ENCODE measurements at regions not wholly inside any gene's neighbourhood (a gene's known extent, or its start where the extent isn't known, plus 50 kb on each side); places are given as distances from the start of the nearest gene placed in this dataset.

DNA sequence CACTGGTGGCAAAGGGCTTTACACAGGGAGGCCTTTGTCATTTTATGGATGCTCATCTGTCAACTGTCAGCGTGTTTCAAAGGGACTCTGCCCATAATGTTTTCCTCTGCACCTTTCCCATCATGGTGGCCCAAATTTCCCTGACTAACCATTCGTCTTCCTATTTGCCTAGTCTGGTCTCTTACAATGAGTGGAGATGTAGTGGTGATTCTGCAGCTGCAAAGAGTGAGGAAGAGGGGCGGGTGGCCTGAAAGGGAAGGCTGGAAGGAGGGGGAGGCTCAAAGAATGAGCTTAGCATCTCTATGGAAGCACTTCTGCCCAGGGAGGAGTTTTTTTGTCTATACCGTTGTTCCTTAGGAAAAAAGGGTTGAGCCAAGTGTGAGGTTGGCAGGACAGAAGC, 447.5 kb downstream of the NKX6-1 start:
- no peak overlapping the region for H3K27ac ChIP-seq (ENCODE audit: low read depth, low read length)
- no peaks in the 10 kb centered on the region for H3K36me3 ChIP-seq (ENCODE audit: low read length)
- H3K4me2 ChIP-seq (ENCODE audit: low read depth, low read length, poor library complexity, severe bottlenecking) = no peak overlapping the region
- TF ChIP-seq, protein P1, sequence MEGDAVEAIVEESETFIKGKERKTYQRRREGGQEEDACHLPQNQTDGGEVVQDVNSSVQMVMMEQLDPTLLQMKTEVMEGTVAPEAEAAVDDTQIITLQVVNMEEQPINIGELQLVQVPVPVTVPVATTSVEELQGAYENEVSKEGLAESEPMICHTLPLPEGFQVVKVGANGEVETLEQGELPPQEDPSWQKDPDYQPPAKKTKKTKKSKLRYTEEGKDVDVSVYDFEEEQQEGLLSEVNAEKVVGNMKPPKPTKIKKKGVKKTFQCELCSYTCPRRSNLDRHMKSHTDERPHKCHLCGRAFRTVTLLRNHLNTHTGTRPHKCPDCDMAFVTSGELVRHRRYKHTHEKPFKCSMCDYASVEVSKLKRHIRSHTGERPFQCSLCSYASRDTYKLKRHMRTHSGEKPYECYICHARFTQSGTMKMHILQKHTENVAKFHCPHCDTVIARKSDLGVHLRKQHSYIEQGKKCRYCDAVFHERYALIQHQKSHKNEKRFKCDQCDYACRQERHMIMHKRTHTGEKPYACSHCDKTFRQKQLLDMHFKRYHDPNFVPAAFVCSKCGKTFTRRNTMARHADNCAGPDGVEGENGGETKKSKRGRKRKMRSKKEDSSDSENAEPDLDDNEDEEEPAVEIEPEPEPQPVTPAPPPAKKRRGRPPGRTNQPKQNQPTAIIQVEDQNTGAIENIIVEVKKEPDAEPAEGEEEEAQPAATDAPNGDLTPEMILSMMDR (IDR thresholded peaks at IDR 0.05; ENCODE audit: insufficient read depth, low read length, poor library complexity, severe bottlenecking) = no peak
- no peak for TF ChIP-seq EZH2phosphoT487 (conservative IDR thresholded peaks at IDR 0.05; ENCODE audit: low read length)
- H3K4me3 ChIP-seq (ENCODE audit: insufficient read depth, low read length, poor library complexity, severe bottlenecking) = no peak overlapping the region
- no peaks in the 10 kb centered on the region for H4K20me1 ChIP-seq (ENCODE audit: low read depth, low read length)
- H3K9me2 ChIP-seq (replicated peaks; ENCODE audit: insufficient read depth, low read length) = no peaks in the 10 kb centered on the region
- H3K27me3 ChIP-seq (ENCODE audit: low read length) = no peaks in the 10 kb centered on the region
- no peak overlapping the region for H2AFZ ChIP-seq (ENCODE audit: low read depth, low read length, severe bottlenecking)
- H3K9ac ChIP-seq (ENCODE audit: low read length) = no peak overlapping the region
- H3K9me3 ChIP-seq (ENCODE audit: insufficient read depth, low read length) = no peaks in the 10 kb centered on the region
- no peaks in the 10 kb centered on the region for H3K79me2 ChIP-seq (ENCODE audit: insufficient read depth, low read length)
- no peaks in the 10 kb centered on the region for H3F3A ChIP-seq (ENCODE audit: insufficient read depth)

DNA sequence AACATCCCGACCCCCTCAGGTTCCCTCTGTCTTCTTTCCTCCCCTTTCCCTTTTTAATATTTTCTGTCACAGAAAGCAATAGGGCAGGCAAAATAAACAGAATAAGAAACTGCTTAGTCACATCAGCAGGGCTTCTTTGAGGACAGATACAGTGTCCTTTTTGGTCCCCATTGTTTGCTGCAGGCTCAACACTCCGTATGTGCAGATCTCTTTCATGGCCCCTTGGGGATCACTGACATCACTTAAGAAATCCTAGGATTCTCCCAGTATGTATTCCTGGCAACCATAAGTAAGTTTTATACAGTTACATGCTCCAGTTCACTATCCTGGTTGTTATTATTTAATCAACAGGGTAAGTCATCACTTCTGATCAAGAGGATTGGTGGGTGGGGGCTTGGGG, 448.0 kb downstream of the NKX6-1 start:
- no peak overlapping the region for H3K9ac ChIP-seq (ENCODE audit: low read length)
- no peak overlapping the region for H3K4me2 ChIP-seq (ENCODE audit: low read depth, low read length, poor library complexity, severe bottlenecking)
- H3K9me2 ChIP-seq (replicated peaks; ENCODE audit: insufficient read depth, low read length) = no peaks in the 10 kb centered on the region
- no peaks in the 10 kb centered on the region for H3F3A ChIP-seq (ENCODE audit: insufficient read depth)
- H3K79me2 ChIP-seq (ENCODE audit: insufficient read depth, low read length) = no peaks in the 10 kb centered on the region
- H4K20me1 ChIP-seq (ENCODE audit: low read depth, low read length) = no peaks in the 10 kb centered on the region
- no peak overlapping the region for H3K4me3 ChIP-seq (ENCODE audit: insufficient read depth, low read length, poor library complexity, severe bottlenecking)
- TF ChIP-seq, protein P1 (IDR thresholded peaks at IDR 0.05; ENCODE audit: insufficient read depth, low read length, poor library complexity, severe bottlenecking) = no peak
- TF ChIP-seq EZH2phosphoT487 (conservative IDR thresholded peaks at IDR 0.05; ENCODE audit: low read length) = no peak
- no peak overlapping the region for H2AFZ ChIP-seq (ENCODE audit: low read depth, low read length, severe bottlenecking)
- no peak overlapping the region for H3K27ac ChIP-seq (ENCODE audit: low read depth, low read length)
- H3K27me3 ChIP-seq (ENCODE audit: low read length) = no peaks in the 10 kb centered on the region
- H3K9me3 ChIP-seq (ENCODE audit: insufficient read depth, low read length) = no peaks in the 10 kb centered on the region
- H3K36me3 ChIP-seq (ENCODE audit: low read length) = no peaks in the 10 kb centered on the region

DNA sequence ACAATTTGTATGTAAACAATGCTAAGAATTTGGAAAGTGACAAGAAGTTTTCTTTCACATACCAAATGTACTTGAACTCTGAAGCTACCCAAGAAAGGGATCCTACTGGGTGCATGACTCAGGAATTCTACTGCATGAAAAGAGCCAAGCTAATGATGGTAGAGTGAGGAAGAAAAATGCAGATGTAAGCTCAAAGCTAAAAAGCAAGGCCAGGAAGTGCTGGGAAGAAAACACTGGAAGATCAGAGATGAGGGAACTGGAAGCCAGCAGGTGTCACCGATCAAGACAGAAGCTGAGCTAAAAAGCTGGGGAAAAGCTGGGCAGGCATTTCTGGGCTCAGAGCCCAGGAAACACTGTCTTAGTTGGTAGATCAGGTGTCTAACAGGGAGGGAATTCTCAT, 449.1 kb downstream of the NKX6-1 start:
- no peaks in the 10 kb centered on the region for H4K20me1 ChIP-seq (ENCODE audit: low read depth, low read length)
- H3K9me2 ChIP-seq (replicated peaks; ENCODE audit: insufficient read depth, low read length) = no peaks in the 10 kb centered on the region
- no peaks in the 10 kb centered on the region for H3K79me2 ChIP-seq (ENCODE audit: insufficient read depth, low read length)
- H2AFZ ChIP-seq (ENCODE audit: low read depth, low read length, severe bottlenecking) = no peak overlapping the region
- no peaks in the 10 kb centered on the region for H3K36me3 ChIP-seq (ENCODE audit: low read length)
- no peak overlapping the region for H3K27ac ChIP-seq (ENCODE audit: low read depth, low read length)
- no peak overlapping the region for H3K4me2 ChIP-seq (ENCODE audit: low read depth, low read length, poor library complexity, severe bottlenecking)
- H3K9me3 ChIP-seq (ENCODE audit: insufficient read depth, low read length) = no peaks in the 10 kb centered on the region
- TF ChIP-seq EZH2phosphoT487 (conservative IDR thresholded peaks at IDR 0.05; ENCODE audit: low read length) = no peak
- TF ChIP-seq, protein P1 (IDR thresholded peaks at IDR 0.05; ENCODE audit: insufficient read depth, low read length, poor library complexity, severe bottlenecking) = no peak
- H3F3A ChIP-seq (ENCODE audit: insufficient read depth) = no peaks in the 10 kb centered on the region
- H3K9ac ChIP-seq (ENCODE audit: low read length) = no peak overlapping the region
- no peak overlapping the region for H3K4me3 ChIP-seq (ENCODE audit: insufficient read depth, low read length, poor library complexity, severe bottlenecking)
- no peaks in the 10 kb centered on the region for H3K27me3 ChIP-seq (ENCODE audit: low read length)

Data from SU-DHL-6 (cell line).